B cell (primary cell): ENCODE measurements at regions not wholly inside any gene's neighbourhood (a gene's known extent, or its start where the extent isn't known, plus 50 kb on each side); places are given as distances from the start of the nearest gene placed in this dataset.

Experiments
- ATAC-seq: fragments of 200-7000 bp; cut with Tn5 transposase; one replicate; pipeline ENCODE4 v1.10.0; 2021; ENCODE audit warnings: low read depth, mild to moderate bottlenecking, moderate number of reproducible peaks, moderate library complexity
- CTCF ChIA-PET: fragments of 350-600 bp; sonication (Branson Sonifier 250); formaldehyde crosslinking; loops from one replicate; lab custom pipeline; 2021; ENCODE audit warnings: antibody characterized with exemption, inconsistent platforms; lab: Charles Lee
- POLR2A ChIA-PET: fragments of 350-600 bp; sonication (Branson Sonifier 250); formaldehyde crosslinking; loops from one replicate; lab custom pipeline; 2021; ENCODE audit warnings: antibody characterized with exemption; lab: Charles Lee
- DNase-seq: peaks from one replicate; pipeline ENCODE4 v3.0.0; 2013
- H2AFZ ChIP-seq: 2 replicates; pipeline ENCODE4 v1.6.1; 2012; ENCODE audit warnings: mild to moderate bottlenecking, low read depth, low read length; ENCODE audit not compliant: insufficient read depth, poor library complexity, severe bottlenecking
- H3K27ac ChIP-seq, 2 donors: 1 replicate in 1 of 2; 2 replicates in 1 of 2; pipeline ENCODE4 v1.5.1; 2012 to 2013; ENCODE audit warnings: low read length in 2 of 2, mild to moderate bottlenecking in 2 of 2, moderate library complexity in 1 of 2
- H3K27me3 ChIP-seq, 4 experiments: fragments of 200-600 bp in 1 of 4; sonication (generic) in 1 of 4; replicated peaks in 1 of 4; 1 replicate in 2 of 4; 2 replicates in 2 of 4; pipeline versions ENCODE4 v1.6.1 to v1.7.0; 2013 to 2016; ENCODE audit warnings: low read length in 3 of 4, mild to moderate bottlenecking in 2 of 4, mixed read lengths in 1 of 4, moderate library complexity in 1 of 4; ENCODE audit not compliant: insufficient read depth in 4 of 4, control insufficient read depth in 3 of 4; ENCODE audit errors: control extremely low read depth in 1 of 4
- H3K36me3 ChIP-seq, 2 experiments: replicated peaks in 1 of 2; 1 replicate in 1 of 2; 2 replicates in 1 of 2; pipeline versions ENCODE4 v1.6.1 to v1.7.1; 2013; ENCODE audit warnings: low read length in 1 of 2; ENCODE audit not compliant: insufficient read depth in 2 of 2, control insufficient read depth in 1 of 2; ENCODE audit errors: control extremely low read depth in 1 of 2, extremely low read depth in 1 of 2
- H3K4me1 ChIP-seq, 2 donors: fragments of 200-600 bp in 1 of 2; sonication (generic) in 1 of 2; 1 replicate in 1 of 2; 2 replicates in 1 of 2; pipeline versions ENCODE4 v1.5.1 to v1.6.1; 2013 to 2017; ENCODE audit warnings: low read length in 2 of 2; ENCODE audit not compliant: control insufficient read depth in 2 of 2, insufficient read depth in 2 of 2
- H3K4me2 ChIP-seq: replicated peaks from 2 replicates; pipeline ENCODE3; 2012; ENCODE audit warnings: mild to moderate bottlenecking, low read depth, low read length; ENCODE audit not compliant: poor library complexity, severe bottlenecking
- H3K4me3 ChIP-seq, 5 experiments: fragments of 200-600 bp in 1 of 5; sonication (generic) in 1 of 5; 1 replicate in 3 of 5; 2 replicates in 2 of 5; pipeline versions ENCODE4 v1.5.1 to v1.7.0; 2011 to 2016; ENCODE audit warnings: low read length in 4 of 5, mild to moderate bottlenecking in 4 of 5, low read depth in 2 of 5, control low read depth in 1 of 5, moderate library complexity in 1 of 5; ENCODE audit not compliant: insufficient read depth in 1 of 5; ENCODE audit errors: control extremely low read depth in 1 of 5, extremely low read depth in 1 of 5
- H3K79me2 ChIP-seq: fragments of 200-600 bp; sonication (generic); one replicate; pipeline ENCODE4 v1.6.0; 2016; ENCODE audit warnings: low read length; ENCODE audit not compliant: control insufficient read depth, insufficient read depth
- H3K9ac ChIP-seq: fragments of 200-600 bp; sonication (generic); 2 replicates; pipeline ENCODE4 v1.6.1; 2017; ENCODE audit warnings: mild to moderate bottlenecking, low read length, moderate library complexity
- H3K9me3 ChIP-seq, 3 donors: one replicate each; pipeline versions ENCODE4 v1.6.1 to v1.7.1; 2013; ENCODE audit warnings: low read length in 2 of 3; ENCODE audit not compliant: control insufficient read depth in 2 of 3, insufficient read depth in 1 of 3; ENCODE audit errors: control extremely low read depth in 1 of 3
- H4K20me1 ChIP-seq: 2 replicates; pipeline ENCODE4 v1.6.0; 2012; ENCODE audit warnings: mild to moderate bottlenecking, low read length; ENCODE audit not compliant: insufficient read depth, control insufficient read depth, poor library complexity, severe bottlenecking
- H3K27ac Mint-ChIP-seq: one replicate; pipeline ENCODE4 v1.8.0; 2021; ENCODE audit warnings: mixed read lengths
- H3K27me3 Mint-ChIP-seq: one replicate; pipeline ENCODE4 v1.8.0; 2021; ENCODE audit warnings: mixed read lengths
- H3K4me1 Mint-ChIP-seq: one replicate; pipeline ENCODE4 v1.8.0; 2021; ENCODE audit warnings: mixed read lengths
- H3K4me3 Mint-ChIP-seq: one replicate; pipeline ENCODE4 v1.8.0; 2021; ENCODE audit warnings: mixed read lengths
- H3K9me3 Mint-ChIP-seq: one replicate; pipeline ENCODE4 v1.8.0; 2022; ENCODE audit warnings: mixed read lengths; ENCODE audit not compliant: insufficient read depth
- EZH2 ChIP-seq: IDR thresholded peaks from 2 replicates; pipeline ENCODE4 v1.6.1; 2012; ENCODE audit warnings: borderline replicate concordance, low read depth, mild to moderate bottlenecking, moderate library complexity, low read length; ENCODE audit not compliant: insufficient read depth, poor library complexity, severe bottlenecking
- WGBS: methylation state at CpG from one replicate; pipeline ENCODE4 v1.1.5; 2013; ENCODE audit warnings: missing lambda C conversion rate; ENCODE audit not compliant: insufficient coverage; 5-methylcytosine and 5-hydroxymethylcytosine counted together
- intact Hi-C: fragments of 100-400 bp; cut with micrococcal nuclease; formaldehyde crosslinking; loops from one replicate; pipeline ENCODE4 v1.10.0; 2022
- TF ChIP-seq, protein P1 (sequence below): fragments of 200-600 bp; IDR thresholded peaks from one replicate; pipeline ENCODE4 v1.8.0; 2022; ENCODE audit warnings: antibody characterized with exemption, mild to moderate bottlenecking

DNA sequence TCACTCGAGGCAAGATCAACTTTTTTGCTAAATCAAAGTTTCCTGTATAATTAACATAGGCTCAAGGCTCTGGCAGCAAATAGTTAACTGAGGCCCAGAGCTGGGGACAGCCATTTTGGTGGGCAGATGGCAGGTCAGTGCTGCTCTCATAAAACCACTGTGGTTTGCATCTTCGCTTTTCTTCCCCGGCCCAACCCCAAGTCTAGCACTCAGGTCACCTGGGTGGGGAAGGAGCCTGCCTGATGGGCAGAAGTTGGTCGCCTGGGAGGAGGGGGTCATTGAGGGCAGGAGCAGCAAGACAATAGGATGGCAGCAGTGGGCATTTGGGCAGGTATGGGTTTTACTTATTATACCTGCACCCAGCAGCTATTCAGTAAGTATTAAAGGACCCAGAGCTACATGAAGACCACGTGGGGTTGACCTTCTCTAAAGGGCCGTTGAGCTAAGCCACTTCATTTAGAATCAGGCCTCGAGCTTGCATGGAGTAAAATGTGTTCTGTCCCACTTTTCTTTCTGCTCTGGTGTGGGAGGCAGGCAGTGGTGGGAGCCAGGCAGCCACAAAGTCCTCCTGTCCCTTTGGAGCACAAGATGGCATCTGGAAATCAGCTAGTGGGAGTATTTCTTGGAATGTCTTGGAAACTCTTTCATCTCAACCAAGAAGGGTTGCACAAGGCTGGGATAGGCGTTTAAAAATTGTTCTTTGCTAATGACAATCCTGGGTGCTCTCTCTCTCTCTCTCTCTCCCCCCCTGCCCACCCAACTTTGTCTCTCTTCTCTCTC is 133.4 kb downstream of the SPAG6 start:
- H3K9ac ChIP-seq: no peak overlapping the region
- no peaks in the 10 kb centered on the region for H3K9me3 Mint-ChIP-seq
- no peak for ATAC-seq
- H3K4me3 Mint-ChIP-seq: no peak overlapping the region
- H3K27me3 ChIP-seq: peaks cover 0 to 35% (median 25%) of the 10 kb centered on the region in 4 experiments
- no peaks in the 10 kb centered on the region for H4K20me1 ChIP-seq
- 85% methylated on average over 7 of the region's 8 CpGs for WGBS
- H3K4me3 ChIP-seq: no peak overlapping the region
- H2AFZ ChIP-seq: no peak overlapping the region
- no peak overlapping the region for H3K4me2 ChIP-seq
- no peak for DNase-seq
- H3K27ac Mint-ChIP-seq: no peak overlapping the region
- H3K36me3 ChIP-seq: no peaks in the 10 kb centered on the region
- H3K79me2 ChIP-seq: no peaks in the 10 kb centered on the region
- H3K4me1 Mint-ChIP-seq: peaks cover 23% of the 10 kb centered on the region
- no peak overlapping the region for H3K27ac ChIP-seq
- peaks cover 20 to 25% of the 10 kb centered on the region in 2 donors for H3K4me1 ChIP-seq
- intact Hi-C loops: loop anchor here (5.0 kb wide), 1 partner anchor 226 kb away; no protein-coding TSS in a partner anchor
- H3K27me3 Mint-ChIP-seq: peaks cover 30% of the 10 kb centered on the region
- peaks cover 0 to 16% (median 0%) of the 10 kb centered on the region in 3 donors for H3K9me3 ChIP-seq
- ChIA-PET POLR2A (interaction anchor here (0.7 kb wide), 1 partner anchor 185 kb away, joined by 3 read pairs; no protein-coding TSS in a partner anchor), CTCF (interaction anchor here (1.1 to 1.3 kb wide), 2 partner anchors 9 to 473 kb away, joined by 3 read pairs; no protein-coding TSS in a partner anchor)
- TF ChIP-seq EZH2: no peak
- TF ChIP-seq, protein P1, sequence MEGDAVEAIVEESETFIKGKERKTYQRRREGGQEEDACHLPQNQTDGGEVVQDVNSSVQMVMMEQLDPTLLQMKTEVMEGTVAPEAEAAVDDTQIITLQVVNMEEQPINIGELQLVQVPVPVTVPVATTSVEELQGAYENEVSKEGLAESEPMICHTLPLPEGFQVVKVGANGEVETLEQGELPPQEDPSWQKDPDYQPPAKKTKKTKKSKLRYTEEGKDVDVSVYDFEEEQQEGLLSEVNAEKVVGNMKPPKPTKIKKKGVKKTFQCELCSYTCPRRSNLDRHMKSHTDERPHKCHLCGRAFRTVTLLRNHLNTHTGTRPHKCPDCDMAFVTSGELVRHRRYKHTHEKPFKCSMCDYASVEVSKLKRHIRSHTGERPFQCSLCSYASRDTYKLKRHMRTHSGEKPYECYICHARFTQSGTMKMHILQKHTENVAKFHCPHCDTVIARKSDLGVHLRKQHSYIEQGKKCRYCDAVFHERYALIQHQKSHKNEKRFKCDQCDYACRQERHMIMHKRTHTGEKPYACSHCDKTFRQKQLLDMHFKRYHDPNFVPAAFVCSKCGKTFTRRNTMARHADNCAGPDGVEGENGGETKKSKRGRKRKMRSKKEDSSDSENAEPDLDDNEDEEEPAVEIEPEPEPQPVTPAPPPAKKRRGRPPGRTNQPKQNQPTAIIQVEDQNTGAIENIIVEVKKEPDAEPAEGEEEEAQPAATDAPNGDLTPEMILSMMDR: no peak

DNA sequence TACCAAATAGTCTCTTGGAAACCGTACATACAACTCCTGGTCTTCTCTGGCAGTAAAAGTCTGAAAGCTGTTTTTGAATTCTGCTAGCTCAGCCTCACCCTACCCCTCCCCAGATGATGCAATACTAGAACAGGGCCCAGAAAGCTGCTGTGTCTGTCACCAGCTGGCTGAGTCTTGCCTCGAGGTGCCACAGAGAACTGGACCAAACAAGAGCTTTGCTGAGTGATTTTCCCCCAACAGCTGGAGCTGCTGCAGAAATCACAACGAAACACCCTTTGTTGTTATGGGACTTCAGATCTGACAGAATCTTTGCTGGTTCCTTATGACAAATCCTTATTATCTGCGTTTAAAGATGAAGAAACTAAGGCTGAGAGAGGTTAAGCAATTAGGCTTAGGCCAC is 134.1 kb downstream of the SPAG6 start:
- no peak overlapping the region for H3K4me3 Mint-ChIP-seq
- CTCF ChIA-PET: interaction anchor here (1.1 to 1.3 kb wide), 3 partner anchors 10 to 511 kb away, joined by 3 to 4 read pairs (median 3); no protein-coding TSS in a partner anchor
- intact Hi-C loops: loop anchor here (5.0 kb wide), 1 partner anchor 227 kb away; no protein-coding TSS in a partner anchor
- ATAC-seq: no peak
- DNase-seq: no peak
- 82% methylated on average over 4 of the region's 4 CpGs for WGBS
- TF ChIP-seq, protein P1: no peak
- TF ChIP-seq EZH2: no peak
- peaks cover 20 to 25% of the 10 kb centered on the region in 2 donors for H3K4me1 ChIP-seq
- H2AFZ ChIP-seq: no peak overlapping the region
- POLR2A ChIA-PET: no interaction called here
- H3K9me3 Mint-ChIP-seq: no peaks in the 10 kb centered on the region
- H3K4me3 ChIP-seq: no peak overlapping the region
- H3K36me3 ChIP-seq: no peaks in the 10 kb centered on the region
- no peak overlapping the region for H3K4me2 ChIP-seq
- H3K9ac ChIP-seq: no peak overlapping the region
- peaks cover 0 to 30% (median 22%) of the 10 kb centered on the region in 4 experiments for H3K27me3 ChIP-seq
- H3K79me2 ChIP-seq: no peaks in the 10 kb centered on the region
- H3K27ac ChIP-seq: no peak overlapping the region
- H3K9me3 ChIP-seq: peaks cover 0 to 16% (median 0%) of the 10 kb centered on the region in 3 donors
- peaks cover 23% of the 10 kb centered on the region for H3K27me3 Mint-ChIP-seq
- H3K27ac Mint-ChIP-seq: no peak overlapping the region
- no peaks in the 10 kb centered on the region for H4K20me1 ChIP-seq
- peaks cover 26% of the 10 kb centered on the region for H3K4me1 Mint-ChIP-seq
